ENCODE measurements at regions not wholly inside any gene's neighbourhood (a gene's known extent, or its start where the extent isn't known, plus 50 kb on each side); places are given as distances from the start of the nearest gene placed in this dataset.
"Not testable (repeated sequence)": the region's sequence is repeated elsewhere in the genome, so short reads cannot be mapped to it uniquely, and the experiment has no call there.

- Histone ChIP-seq H3K27ac (no peak overlapping the region), H3K4me3 (no peak overlapping the region), H4K20me1 (ENCODE audit: insufficient read depth, poor library complexity, severe bottlenecking) (no peaks in the 10 kb centered on the region), H3K36me3 (replicated peaks; ENCODE audit: insufficient read depth, low read depth) (no peaks in the 10 kb centered on the region), H3K4me1 (ENCODE audit: insufficient read depth) (no peaks in the 10 kb centered on the region), H3K9me2 (replicated peaks; ENCODE audit: insufficient read depth) (no peaks in the 10 kb centered on the region), H2AFZ (no peak overlapping the region), H3K27me3 (no peaks in the 10 kb centered on the region), H3K79me2 (no peaks in the 10 kb centered on the region), H3K4me2 (no peak overlapping the region), H3K9me3 (ENCODE audit: low read depth) (peaks cover 8% of the 10 kb centered on the region)
- 63% methylated on average over 5 of the region's 5 CpGs for whole genome bisulfite sequencing (ENCODE audit: low lambda C conversion rate, missing lambda C conversion rate)
- TF ChIP-seq, protein P1, sequence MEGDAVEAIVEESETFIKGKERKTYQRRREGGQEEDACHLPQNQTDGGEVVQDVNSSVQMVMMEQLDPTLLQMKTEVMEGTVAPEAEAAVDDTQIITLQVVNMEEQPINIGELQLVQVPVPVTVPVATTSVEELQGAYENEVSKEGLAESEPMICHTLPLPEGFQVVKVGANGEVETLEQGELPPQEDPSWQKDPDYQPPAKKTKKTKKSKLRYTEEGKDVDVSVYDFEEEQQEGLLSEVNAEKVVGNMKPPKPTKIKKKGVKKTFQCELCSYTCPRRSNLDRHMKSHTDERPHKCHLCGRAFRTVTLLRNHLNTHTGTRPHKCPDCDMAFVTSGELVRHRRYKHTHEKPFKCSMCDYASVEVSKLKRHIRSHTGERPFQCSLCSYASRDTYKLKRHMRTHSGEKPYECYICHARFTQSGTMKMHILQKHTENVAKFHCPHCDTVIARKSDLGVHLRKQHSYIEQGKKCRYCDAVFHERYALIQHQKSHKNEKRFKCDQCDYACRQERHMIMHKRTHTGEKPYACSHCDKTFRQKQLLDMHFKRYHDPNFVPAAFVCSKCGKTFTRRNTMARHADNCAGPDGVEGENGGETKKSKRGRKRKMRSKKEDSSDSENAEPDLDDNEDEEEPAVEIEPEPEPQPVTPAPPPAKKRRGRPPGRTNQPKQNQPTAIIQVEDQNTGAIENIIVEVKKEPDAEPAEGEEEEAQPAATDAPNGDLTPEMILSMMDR (IDR thresholded peaks at IDR 0.05; ENCODE audit: poor library complexity): no peak
- TF ChIP-seq EZH2 (IDR thresholded peaks at IDR 0.05; ENCODE audit: borderline replicate concordance) (no peak), EZH2phosphoT487 (IDR thresholded peaks at IDR 0.05; ENCODE audit: low read depth, severe bottlenecking, unreplicated experiment) (no peak)
- DNase-seq (ENCODE audit: low spot score): no peak
These were observed 106.9 kb upstream of the ATL2 start for GRCh38 chr2:38483776-38484501.

DNA sequence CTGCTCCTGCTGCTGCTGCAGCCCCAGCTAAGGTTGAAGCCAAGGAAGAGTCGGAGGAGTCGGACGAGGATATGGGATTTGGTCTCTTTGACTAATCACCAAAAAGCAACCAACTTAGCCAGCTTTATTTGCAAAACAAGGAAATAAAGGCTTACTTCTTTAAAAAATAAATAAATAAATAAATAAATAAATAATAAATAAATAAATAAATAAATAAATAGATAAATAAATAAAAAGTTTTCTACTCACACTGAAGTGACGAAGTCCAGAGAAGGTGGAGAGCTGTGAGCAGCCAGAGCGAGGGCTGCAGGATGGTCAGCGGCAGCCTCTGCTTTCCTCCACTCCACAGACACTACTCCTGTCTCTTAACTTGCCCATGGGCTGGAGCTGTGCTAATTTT lies 105.6 kb upstream of the ATL2 start:
- not testable (repeated sequence) for H3K27me3 ChIP-seq; H3K79me2 ChIP-seq; DNase-seq (ENCODE audit: low spot score); H3K4me3 ChIP-seq; H3K27ac ChIP-seq; H3K4me2 ChIP-seq; H4K20me1 ChIP-seq (ENCODE audit: insufficient read depth, poor library complexity, severe bottlenecking); H3K36me3 ChIP-seq (replicated peaks; ENCODE audit: insufficient read depth, low read depth); H3K9me2 ChIP-seq (replicated peaks; ENCODE audit: insufficient read depth); H3K9me3 ChIP-seq (ENCODE audit: low read depth); H2AFZ ChIP-seq; H3K4me1 ChIP-seq (ENCODE audit: insufficient read depth)
- 95% methylated on average over 6 of the region's 6 CpGs for whole genome bisulfite sequencing (ENCODE audit: low lambda C conversion rate, missing lambda C conversion rate)

DNA sequence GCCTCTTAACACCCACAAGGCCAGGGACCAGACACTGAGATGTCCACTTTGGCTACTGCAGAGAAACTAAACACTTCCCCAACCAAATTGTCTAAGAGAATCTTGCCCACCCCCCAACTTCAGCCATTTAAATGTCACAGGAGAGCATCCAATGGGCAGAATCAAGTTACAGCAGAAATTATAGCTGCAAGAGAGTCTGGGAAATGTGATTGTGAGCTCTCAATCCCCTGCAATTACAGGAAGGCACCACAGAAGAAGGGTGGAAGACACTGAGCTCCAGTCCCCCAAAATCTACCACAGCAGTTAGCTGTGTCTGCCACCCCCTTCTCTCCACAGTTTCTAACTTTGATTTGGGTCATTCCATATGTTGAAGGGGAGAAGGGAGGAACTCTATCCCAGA lies 103.5 kb upstream of the ATL2 start:
- H3K27ac ChIP-seq: no peak overlapping the region
- H3K4me3 ChIP-seq: no peak overlapping the region
- no peaks in the 10 kb centered on the region for H3K27me3 ChIP-seq
- TF ChIP-seq EZH2 (IDR thresholded peaks at IDR 0.05; ENCODE audit: borderline replicate concordance) (no peak), EZH2phosphoT487 (IDR thresholded peaks at IDR 0.05; ENCODE audit: low read depth, severe bottlenecking, unreplicated experiment) (no peak)
- TF ChIP-seq, protein P1 (IDR thresholded peaks at IDR 0.05; ENCODE audit: poor library complexity): no peak
- no peaks in the 10 kb centered on the region for H3K36me3 ChIP-seq (replicated peaks; ENCODE audit: insufficient read depth, low read depth)
- peaks cover 8% of the 10 kb centered on the region for H3K9me3 ChIP-seq (ENCODE audit: low read depth)
- no peaks in the 10 kb centered on the region for H3K9me2 ChIP-seq (replicated peaks; ENCODE audit: insufficient read depth)
- no peak for DNase-seq (ENCODE audit: low spot score)
- H3K4me1 ChIP-seq (ENCODE audit: insufficient read depth): no peaks in the 10 kb centered on the region
- H3K4me2 ChIP-seq: no peak overlapping the region
- H2AFZ ChIP-seq: no peak overlapping the region
- H4K20me1 ChIP-seq (ENCODE audit: insufficient read depth, poor library complexity, severe bottlenecking): no peaks in the 10 kb centered on the region
- no peaks in the 10 kb centered on the region for H3K79me2 ChIP-seq

GRCh38 chr2:38477006-38477405 lies 99.9 kb upstream of the ATL2 start:
- Histone ChIP-seq H3K4me1 (ENCODE audit: insufficient read depth) (no peaks in the 10 kb centered on the region), H3K36me3 (replicated peaks; ENCODE audit: insufficient read depth, low read depth) (no peaks in the 10 kb centered on the region), H3K27me3 (no peaks in the 10 kb centered on the region), H3K79me2 (no peaks in the 10 kb centered on the region), H3K4me3 (no peak overlapping the region), H3K9me2 (replicated peaks; ENCODE audit: insufficient read depth) (no peaks in the 10 kb centered on the region), H3K4me2 (no peak overlapping the region), H2AFZ (no peak overlapping the region), H4K20me1 (ENCODE audit: insufficient read depth, poor library complexity, severe bottlenecking) (no peaks in the 10 kb centered on the region), H3K9me3 (ENCODE audit: low read depth) (peaks cover 8% of the 10 kb centered on the region), H3K27ac (no peak overlapping the region)
- TF ChIP-seq, protein P1 (IDR thresholded peaks at IDR 0.05; ENCODE audit: poor library complexity): no peak
- TF ChIP-seq EZH2phosphoT487 (IDR thresholded peaks at IDR 0.05; ENCODE audit: low read depth, severe bottlenecking, unreplicated experiment) (no peak), EZH2 (IDR thresholded peaks at IDR 0.05; ENCODE audit: borderline replicate concordance) (no peak)
- no peak for DNase-seq (ENCODE audit: low spot score)
- WGBS (ENCODE audit: low lambda C conversion rate, missing lambda C conversion rate): 93% methylated on average over 2 of the region's 2 CpGs

Data from hepatocyte (in vitro differentiated cells).